ENCODE measurements at regions not wholly inside any gene's neighbourhood (a gene's known extent, or its start where the extent isn't known, plus 50 kb on each side); places are given as distances from the start of the nearest gene placed in this dataset.

- no peak for TF ChIP-seq POLR2A (IDR thresholded peaks at IDR 0.05)
- no peak for TF ChIP-seq CTCF (IDR thresholded peaks at IDR 0.05)
Measured at GRCh38 chr5:51810592-51810991, 427.3 kb downstream of the ISL1 start.

Measured in right lobe of liver (tissue), 4 donors.